ENCODE measurements at regions not wholly inside any gene's neighbourhood (a gene's known extent, or its start where the extent isn't known, plus 50 kb on each side); places are given as distances from the start of the nearest gene placed in this dataset.
"Not testable (repeated sequence)": the region's sequence is repeated elsewhere in the genome, so short reads cannot be mapped to it uniquely, and the experiment has no call there.

DNA sequence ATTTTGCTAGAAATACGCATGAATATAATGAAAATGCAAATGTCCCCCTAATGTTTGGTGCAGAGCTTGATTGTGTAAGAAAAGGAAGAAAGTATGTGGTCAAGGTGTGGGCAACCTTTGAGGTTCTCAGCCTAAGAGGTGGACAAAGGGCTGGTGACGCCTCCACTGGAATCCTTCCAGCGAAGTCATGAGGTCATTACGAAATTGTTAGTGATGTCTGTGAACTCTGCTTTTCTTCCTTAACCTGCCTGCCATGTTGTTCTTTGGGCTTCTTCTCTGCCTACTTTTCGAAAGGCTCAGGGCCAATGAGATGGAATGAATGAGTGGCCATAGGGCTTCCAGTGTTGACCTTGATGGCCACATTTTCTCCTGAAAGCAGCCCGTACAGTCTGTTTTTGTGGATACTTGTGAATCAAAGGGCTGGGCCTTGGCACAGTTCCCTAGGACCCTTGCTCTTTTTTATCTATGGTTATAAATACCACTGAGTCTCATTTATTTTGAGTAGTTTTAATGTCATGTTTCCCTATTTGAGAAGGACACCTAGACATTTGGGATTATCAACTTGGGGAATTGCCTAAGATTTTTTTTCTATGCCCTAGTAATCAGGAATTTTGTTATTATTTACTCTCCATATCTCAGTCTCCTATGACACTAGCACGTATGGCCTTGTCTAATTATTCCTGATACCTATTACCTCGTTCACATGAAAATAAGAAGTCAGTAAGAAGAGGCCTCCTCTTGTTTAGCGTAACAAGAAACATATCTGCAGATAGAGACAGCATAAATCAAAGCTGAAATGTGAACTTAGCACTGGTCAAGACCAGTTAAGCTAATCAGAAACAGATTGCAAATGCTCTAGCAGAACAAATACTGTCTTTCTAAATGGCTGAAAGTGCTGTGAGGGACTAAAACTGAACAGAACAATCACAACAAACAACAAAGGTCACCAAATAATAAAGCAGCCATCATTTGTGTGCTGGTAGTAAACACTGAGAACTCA lies 334.6 kb downstream of the BCL2L11 start:
- DNase-seq: not testable (repeated sequence)

DNA sequence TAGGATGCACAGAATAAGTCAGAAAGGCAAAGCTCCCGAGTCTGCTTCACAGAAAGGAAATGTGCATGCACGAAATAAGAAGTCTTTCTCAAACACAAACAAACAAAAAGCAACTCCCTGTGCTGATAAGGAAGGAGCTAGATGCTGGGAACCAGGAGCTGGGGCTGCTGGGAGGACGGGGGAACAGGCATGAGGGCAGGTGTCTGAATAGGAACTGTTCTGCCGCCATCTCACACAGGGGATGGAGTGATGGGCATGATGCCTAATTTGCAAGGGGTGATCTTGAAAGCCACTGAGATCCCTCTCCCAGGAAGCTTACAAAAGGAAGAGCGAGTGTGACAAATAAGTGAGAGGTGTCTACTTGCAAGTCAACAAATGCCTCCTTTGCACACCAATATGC lies 336.5 kb downstream of the BCL2L11 start:
- not testable (repeated sequence) for DNase-seq

DNA sequence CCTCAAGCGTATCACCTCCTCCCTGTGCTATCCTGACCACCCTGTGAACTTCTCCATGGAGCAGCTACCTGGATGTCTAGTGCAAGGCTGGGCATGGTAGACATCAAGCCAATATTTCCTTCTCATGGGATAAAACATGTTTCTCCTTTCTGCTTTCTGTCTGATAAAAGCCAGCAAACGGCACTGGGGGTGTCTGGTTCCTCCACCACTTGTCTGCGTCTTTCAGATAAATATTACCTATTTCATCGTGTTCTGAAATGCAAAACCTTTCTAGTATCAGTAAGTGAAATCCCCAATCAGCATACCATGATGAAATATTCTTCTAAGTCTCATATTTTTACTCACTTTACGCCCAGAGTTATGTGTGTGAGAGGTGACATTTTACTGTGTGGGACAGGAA lies 340.2 kb downstream of the BCL2L11 start:
- not testable (repeated sequence) for DNase-seq

DNA sequence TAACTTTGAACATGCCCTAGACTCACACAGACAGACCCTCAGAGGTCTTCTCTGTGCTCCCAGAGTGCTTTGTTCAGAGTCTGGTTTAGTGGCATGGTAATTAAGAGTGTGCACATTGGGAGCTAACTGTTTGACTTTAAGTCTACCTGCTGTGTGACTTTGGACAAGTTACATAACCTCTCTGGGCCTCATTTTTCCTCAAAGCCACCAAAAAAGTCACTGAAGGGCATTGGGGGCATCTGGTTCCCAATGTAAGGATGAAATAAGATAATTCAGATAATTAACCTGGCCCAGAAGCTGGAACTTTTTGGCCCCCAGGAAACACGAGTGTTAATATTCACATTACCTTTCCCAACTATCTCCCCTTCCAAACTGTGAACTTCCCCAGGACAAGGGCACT lies 341.1 kb downstream of the BCL2L11 start:
- not testable (repeated sequence) for DNase-seq

DNA sequence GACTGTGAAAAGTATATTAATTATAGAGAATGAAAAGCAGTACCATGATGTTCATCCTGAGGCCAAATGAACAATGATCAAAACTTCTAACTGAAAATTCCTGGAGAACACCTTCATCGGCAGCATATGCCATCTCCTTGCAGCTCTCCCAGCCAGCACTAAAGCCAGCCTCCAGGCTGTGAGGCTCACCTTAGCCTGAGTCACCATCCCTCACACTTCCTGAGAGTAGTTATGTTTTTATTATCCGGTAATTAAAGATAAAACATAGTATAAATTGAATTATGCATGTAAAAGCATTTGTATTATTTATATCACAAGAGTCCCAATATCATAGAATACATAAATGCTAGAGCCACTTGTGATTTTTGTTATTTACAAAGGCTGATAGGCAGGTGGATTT lies 341.9 kb downstream of the BCL2L11 start:
- not testable (repeated sequence) for DNase-seq

DNA sequence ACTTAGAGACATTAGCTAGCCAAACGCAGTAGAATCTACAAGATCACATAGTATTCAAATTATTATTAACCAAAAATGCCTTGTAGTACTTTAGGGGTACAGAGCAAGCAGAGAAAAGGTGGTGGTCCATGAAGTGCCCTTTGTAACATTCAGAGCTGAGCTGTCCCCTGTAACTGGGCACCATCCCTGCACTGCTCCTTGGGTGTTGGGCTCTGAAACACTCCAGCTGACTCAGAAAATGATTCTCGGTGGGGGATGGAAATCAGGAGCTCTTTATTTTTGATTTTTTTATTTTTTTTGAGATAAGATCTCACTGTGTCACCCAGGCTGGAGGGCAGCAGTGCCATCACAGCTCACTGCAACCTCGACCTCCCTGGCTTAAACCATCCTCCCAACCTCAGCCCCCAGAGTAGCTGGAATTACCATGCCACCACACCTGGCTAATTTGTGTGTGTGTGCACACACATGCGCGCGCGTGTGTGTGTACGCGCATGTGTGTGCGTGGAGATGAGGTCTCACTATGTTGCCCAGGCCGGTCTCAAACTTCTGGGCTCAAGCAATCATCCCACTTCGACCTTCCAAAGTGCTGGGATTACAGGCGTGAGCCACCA lies 342.6 kb downstream of the BCL2L11 start:
- DNase-seq: not testable (repeated sequence)

DNA sequence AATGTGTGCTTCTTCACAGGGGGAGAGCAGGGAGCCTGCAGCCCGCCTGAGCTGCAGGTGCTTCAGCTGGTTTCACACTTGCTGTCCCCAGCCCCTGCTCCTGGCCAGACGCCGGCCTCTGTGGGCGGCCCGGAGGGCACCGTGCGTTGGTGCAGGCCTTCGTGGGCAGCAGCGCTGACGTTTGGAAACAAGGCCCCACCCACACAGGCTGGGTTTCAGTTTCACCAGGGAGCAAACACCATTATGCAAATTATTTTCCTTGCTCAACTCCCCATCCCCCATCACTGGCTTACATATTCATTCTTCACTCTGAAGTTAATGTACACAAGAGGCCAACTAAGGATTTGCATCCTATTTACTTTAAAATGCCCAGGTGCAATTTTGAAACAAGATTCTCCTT lies 343.2 kb downstream of the BCL2L11 start:
- DNase-seq: not testable (repeated sequence)

DNA sequence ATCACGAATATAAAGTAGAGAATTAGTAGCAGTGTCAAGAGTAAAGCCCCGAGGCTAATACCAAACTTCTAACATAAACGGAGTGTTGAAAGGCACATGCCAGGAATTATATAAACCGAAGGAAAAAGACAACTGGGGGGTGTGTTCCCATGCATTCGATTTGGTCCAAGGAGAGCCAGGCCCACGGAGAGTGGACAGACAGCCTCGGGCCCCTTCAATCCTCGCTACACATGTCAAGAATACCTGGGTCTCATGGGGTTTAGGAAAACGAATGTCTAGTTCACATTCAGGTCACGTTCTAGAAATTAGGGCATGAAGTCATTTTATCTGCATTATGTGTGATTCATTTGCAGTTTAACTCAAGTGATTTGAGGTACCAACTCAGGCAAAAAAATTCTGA lies 343.7 kb downstream of the BCL2L11 start:
- not testable (repeated sequence) for DNase-seq

DNA sequence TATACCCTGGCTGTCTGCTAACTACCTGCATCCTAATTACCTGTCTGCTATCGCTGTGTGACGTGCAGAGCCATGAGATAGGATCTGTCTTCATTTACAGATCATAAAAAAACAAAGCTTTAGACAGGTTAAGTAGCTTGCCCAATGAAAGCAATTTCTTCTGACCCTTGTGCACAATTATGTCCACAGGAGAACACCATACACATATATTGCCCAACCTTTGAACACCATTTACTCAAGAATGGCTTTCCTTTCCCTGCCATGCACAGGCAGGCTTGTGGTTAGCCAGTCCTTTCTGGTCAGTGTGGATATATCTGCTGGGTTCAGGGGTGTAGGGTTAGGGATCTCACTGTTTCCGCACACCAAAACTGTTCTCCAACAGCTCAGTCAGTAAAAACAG lies 344.8 kb downstream of the BCL2L11 start:
- not testable (repeated sequence) for DNase-seq

DNA sequence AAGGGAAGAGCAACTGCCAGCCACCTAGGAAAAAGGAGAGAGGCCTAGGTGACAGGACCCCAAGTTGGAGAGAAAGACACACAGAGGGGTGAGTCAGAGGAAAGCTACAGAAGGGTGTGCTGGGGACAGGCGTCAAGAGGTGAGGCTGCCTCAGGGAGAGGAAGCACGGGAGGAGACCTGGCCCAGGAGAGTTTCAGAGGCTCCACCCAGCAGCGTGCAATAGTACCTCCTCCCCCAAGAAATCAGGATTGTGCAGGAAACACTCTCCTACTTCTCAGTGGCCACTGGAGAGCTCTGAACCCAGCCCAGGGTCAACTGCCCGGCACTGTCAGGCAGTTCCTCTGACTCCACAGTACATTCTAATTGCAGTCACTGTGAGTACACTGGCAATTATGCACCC lies 346.0 kb downstream of the BCL2L11 start:
- not testable (repeated sequence) for DNase-seq

DNA sequence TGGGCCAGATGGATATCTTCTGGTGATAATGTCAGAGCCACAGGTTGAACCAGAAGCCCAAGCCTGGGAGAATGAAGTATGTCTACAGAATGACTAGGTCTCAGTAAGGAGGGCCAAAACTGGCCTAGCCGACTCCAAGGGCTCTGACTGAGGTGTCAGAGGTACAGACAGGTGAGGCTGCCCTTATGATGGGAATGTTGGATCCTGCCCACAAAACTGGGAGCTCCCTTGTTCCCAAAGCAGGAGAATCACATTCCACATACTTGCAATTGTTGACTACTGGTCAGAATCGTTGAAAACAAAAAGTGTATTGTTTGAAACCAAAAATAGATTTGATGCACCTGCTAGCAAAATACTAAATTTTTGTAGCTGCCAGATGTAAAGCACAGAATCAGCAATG lies 350.2 kb downstream of the BCL2L11 start:
- not testable (repeated sequence) for DNase-seq

DNA sequence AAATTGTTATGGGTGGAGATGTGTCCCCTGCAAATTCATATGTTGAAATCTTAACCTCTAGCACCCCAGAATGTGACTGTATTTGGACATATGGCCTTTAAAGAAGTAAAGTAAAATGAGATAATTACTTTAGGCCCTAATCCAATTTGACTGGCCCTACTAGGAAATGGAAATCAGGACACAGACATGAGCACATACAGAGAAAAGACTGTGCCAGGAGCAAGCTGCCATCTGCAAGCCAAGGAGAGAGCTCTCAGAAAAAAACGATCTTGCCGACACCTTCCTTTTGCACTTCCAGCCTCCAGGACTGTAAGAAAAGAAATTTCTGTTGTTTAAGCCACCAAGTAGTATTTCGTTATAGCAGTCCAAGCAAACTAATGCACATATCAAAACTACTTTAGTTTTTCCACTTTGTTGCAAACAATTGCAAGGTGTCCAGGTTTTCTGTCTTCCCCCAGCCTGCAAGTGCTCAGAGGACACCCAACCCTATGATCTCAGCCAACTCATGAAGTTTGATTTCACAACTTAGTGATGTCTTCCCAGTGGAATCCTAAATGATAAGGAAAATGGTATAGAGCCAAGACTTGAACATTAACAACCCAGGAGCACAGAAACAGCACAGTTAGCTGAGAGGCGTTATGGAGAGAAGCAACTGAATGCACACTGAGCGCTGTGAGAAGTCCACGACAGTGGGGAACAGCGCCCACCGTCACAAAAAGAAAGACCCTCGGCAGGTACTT lies 351.2 kb downstream of the BCL2L11 start:
- DNase-seq: not testable (repeated sequence)

DNA sequence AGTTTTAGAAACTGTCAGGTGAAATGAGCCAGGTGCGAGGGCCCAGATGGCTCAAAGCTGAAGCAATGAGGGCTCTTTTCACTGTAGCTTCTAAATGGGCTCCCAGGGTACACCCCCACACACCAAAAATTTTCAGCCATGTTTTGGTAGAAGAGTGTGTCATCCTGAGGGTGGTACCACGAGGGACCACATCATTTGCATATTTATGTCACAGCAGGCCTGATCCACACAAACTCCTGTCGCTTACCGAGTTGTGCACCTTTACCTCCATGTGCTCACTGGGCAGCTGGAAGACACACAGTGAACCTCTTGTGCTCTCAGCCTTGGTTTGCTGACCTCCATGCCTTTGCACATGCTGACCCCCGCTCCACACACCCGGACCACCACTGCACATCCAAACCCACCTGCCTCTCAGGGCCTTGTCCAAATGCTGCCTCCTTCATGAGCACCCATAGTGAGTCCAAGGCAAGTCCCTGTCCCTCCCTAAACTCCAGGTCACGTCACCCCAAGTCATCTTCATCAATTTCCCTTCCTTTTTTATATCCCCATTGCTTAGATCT lies 352.2 kb downstream of the BCL2L11 start:
- DNase-seq: not testable (repeated sequence)

DNA sequence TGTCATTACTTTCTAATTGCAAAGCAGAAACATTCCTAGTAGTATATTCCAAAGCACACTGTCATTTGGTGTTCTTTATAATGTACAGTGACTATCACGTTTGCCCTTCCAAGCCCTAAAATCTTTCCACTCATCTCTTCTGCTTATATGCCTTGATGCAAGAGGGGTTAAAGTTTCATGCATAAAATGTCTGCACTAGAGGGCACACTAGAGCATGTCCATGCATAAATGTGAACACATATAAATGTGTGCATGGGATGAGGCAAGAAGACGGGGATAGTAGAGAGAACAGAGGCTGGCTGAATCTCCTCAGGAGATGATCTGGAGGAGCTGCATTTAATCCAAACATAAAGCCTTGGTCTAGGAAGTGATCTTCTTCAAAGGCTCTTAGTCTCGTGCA lies 352.8 kb downstream of the BCL2L11 start:
- DNase-seq: not testable (repeated sequence)

DNA sequence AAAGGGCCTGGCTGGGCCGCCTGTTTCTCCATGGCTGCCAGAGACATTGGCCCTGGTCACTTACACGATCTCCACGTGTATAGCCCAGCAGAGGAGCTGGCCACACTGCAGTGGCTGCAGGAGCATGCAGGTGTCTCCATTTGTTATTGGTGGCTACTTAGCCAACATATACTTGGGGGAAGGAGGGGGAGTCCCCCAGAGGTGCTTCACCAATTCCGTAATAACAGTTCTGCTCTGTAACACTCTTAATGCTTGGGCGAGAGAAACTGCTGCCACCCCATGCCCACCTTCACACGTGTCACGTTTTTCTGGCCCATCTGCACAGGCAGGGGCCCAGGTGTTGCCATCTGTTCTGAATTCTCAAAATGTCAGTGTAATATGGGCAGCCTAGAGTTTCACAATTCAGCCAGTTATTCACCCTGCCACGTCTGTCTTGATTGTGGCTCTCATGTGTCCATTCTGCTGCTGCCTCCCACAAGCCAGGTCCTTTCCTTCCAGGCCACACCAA lies 353.5 kb downstream of the BCL2L11 start:
- DNase-seq: not testable (repeated sequence)

DNA sequence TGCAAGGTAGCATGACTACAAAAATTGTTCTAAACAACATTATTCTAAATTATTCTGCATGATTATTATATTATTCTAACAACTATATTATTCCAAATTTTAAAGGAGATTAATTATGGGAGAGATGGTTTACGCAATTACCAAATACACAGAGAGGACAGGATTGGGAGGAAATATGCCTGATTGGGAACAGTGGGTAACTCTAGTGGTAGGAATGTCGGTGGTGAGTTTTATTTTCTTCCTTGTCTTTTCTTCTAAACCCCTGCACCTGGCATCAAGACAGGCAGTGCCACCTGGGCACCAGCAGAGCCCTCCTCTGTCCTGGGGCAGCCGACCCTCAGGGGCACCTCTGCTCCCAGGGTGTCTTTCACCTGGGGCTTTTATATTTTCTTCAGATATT lies 357.6 kb downstream of the BCL2L11 start:
- DNase-seq: not testable (repeated sequence)

DNA sequence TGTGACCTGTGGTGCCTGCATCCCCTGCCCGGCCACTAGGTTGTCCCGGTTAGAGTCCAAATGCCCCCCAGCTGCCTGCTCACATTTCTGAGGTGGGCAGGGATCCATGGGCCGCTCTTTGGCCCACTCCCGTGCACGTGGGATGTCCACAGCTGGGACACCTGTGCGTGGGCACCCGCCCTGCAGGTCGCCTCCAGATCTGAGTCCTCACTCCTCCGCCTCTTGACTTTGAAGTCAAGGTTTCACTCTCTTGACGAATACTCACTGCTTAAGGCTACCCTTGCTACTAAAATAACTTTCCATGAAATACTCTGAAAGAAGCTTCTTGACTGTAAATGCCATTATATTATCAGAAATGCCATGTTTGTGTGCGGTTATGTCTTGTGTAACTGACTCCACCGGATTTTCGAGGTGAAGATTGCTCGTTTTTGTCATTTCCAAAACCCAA lies 358.2 kb downstream of the BCL2L11 start:
- DNase-seq: not testable (repeated sequence)

DNA sequence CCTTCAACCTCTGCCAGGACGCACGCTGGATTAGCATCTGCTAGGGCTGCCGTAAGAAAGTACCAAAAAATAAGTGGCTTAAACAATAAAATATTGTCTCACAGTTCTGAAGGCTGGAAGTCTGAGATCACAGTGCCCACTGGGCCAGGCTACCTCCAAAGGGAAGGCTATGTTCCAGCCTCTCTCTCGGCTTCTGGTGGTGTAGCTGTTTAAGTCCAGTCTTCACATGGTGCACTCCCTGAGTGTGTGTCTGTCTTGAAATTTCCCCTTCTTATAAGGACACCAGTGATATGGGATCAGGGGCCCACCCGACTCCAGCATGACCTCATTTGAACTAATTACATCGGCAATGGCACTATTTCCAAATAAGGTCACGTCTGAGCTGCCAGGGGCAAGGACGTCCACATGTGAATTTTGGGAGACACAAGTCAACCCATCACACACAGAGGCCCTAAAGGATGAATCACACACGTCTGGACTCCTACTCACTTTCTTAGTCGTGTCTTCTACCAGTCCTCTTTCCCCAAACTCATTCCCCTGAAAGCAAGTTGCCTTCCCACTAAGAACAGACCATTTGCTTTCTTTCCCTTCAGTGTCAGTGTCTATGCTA lies 359.4 kb downstream of the BCL2L11 start:
- not testable (repeated sequence) for DNase-seq

DNA sequence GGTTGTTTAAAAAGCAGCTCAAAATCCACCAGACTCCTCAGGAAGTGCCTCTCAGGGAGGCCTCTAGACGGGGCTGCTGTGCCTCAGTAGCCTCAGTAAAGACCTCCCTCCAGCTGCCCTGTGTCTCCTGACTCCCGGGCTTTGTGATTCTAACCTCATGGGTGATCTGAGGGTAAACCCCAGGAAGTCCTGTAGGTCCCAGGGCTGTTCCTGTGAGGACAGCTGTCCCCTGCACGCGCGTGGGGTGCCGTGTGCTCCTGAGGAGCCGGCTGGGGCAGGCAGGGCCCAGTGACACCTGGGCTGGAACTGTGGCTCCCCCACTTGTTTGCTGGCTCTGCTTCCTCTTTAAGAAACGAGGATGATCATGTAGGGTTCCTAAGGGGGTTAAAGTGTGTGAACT lies 359.9 kb downstream of the BCL2L11 start:
- DNase-seq: not testable (repeated sequence)

DNA sequence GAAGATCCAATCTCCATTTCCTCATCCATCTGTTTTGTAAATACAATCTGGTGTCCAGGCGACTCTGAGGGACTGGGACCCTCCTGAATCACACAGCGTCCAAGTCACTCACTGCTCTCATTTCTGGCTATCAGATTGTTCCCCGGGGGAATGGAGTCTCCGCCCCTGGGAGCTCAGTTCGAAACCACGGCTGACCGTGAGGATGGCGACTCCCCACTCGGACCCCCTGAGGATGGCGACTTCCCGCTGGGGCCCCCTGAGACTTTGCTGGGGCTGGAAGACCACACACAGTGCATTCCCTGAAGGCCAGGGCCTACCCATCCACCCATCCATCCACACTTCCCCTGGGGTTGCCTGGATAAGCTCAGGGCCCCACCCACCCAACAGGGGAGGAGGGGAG lies 360.5 kb downstream of the BCL2L11 start:
- not testable (repeated sequence) for DNase-seq

DNA sequence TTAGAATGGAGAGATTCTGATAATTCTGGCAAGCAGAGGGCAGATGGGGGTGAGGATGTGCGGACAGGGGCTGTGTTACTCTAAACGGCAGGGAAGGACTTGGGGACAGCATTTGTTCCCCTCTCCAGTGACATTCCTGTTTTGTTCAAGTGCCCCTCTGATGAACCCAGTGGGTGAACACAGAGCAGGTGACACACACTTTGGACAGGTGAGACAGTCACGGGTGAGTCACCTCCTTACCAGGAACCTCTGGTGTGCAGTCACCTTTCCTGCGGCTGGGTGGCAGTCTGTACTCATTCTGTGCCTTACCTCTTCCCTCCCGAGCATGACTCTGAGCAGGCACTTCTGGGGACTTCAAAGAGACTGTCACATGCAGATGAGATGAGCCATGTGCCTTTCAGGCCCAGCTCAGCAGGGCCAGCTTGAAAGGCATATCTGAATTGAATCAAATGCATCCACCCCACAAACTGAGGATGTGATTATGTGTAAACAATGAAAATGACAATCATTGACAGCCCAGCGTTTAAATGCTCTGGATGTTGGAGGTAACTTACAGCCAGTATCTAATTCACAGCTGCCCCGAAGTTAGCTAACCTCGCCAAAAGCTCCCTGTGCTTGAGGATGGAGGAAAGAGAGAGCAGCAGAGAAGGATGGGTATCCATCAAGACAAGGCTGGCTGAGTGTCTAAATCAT lies 362.4 kb downstream of the BCL2L11 start:
- not testable (repeated sequence) for DNase-seq
